Astrocyte (in vitro differentiated cells and primary cell): ENCODE measurements at regions not wholly inside any gene's neighbourhood (a gene's known extent, or its start where the extent isn't known, plus 50 kb on each side); places are given as distances from the start of the nearest gene placed in this dataset.
A peak's percentile ranks its signal among the peaks of the same experiment; 100 is the strongest.

Experiments used
- DNase-seq: peaks from one replicate; pipeline ENCODE4 v3.0.0-alpha.2; 2010; ENCODE audit warnings: low read depth
- FAIRE-seq: peaks from 2 replicates; lab custom pipeline; 2011; peaks lifted over from hg19 to GRCh38; lab: Jason Lieb, UNC
- H2AFZ ChIP-seq: 2 replicates; pipeline ENCODE4 v1.6.0; 2012; ENCODE audit warnings: low read depth, low read length, inconsistent platforms
- H3K27ac ChIP-seq: 2 replicates; pipeline ENCODE4 v1.5.1; 2011; ENCODE audit warnings: low read depth, low read length, inconsistent platforms
- H3K27me3 ChIP-seq: 2 replicates; pipeline ENCODE4 v1.6.0; 2011; ENCODE audit warnings: low read length, inconsistent platforms; ENCODE audit not compliant: insufficient read depth
- H3K36me3 ChIP-seq: 2 replicates; pipeline ENCODE4 v1.5.1; 2011; ENCODE audit warnings: low read length, inconsistent platforms; ENCODE audit not compliant: insufficient read depth
- H3K4me1 ChIP-seq: 2 replicates; pipeline ENCODE4 v1.5.1; 2011; ENCODE audit warnings: low read length, inconsistent platforms; ENCODE audit not compliant: insufficient read depth
- H3K4me2 ChIP-seq: 2 replicates; pipeline ENCODE4 v1.6.0; 2012; ENCODE audit warnings: low read length, inconsistent platforms
- H3K4me3 ChIP-seq: 2 replicates; pipeline ENCODE4 v1.5.1; 2011; ENCODE audit warnings: low read depth, mild to moderate bottlenecking, low read length, inconsistent platforms; ENCODE audit not compliant: insufficient read depth
- H3K79me2 ChIP-seq: 2 replicates; pipeline ENCODE4 v1.6.0; 2012; ENCODE audit warnings: mild to moderate bottlenecking, low read length, inconsistent platforms; ENCODE audit not compliant: insufficient read depth
- H3K9ac ChIP-seq: 2 replicates; pipeline ENCODE4 v1.6.0; 2012; ENCODE audit warnings: mild to moderate bottlenecking, low read length, inconsistent platforms
- H3K9me3 ChIP-seq: 2 replicates; pipeline ENCODE4 v1.5.1; 2012; ENCODE audit warnings: low read depth, mild to moderate bottlenecking, low read length, inconsistent platforms; ENCODE audit not compliant: insufficient read depth
- H4K20me1 ChIP-seq: 2 replicates; pipeline ENCODE4 v1.6.0; 2012; ENCODE audit warnings: low read length, inconsistent platforms; ENCODE audit not compliant: insufficient read depth
- H3K27ac Mint-ChIP-seq: one replicate; pipeline ENCODE4 v1.8.0; 2021; ENCODE audit warnings: mild to moderate bottlenecking, mixed read lengths; ENCODE audit not compliant: unreplicated experiment
- H3K27me3 Mint-ChIP-seq: one replicate; pipeline ENCODE4 v1.8.0; 2021; ENCODE audit warnings: low read depth, mixed read lengths; ENCODE audit not compliant: unreplicated experiment
- H3K36me3 Mint-ChIP-seq: one replicate; pipeline ENCODE4 v1.8.0; 2021; ENCODE audit warnings: low read depth, mixed read lengths; ENCODE audit not compliant: unreplicated experiment
- H3K4me1 Mint-ChIP-seq: one replicate; pipeline ENCODE4 v1.8.0; 2021; ENCODE audit warnings: low read depth, mixed read lengths; ENCODE audit not compliant: unreplicated experiment
- H3K4me3 Mint-ChIP-seq: one replicate; pipeline ENCODE4 v1.8.0; 2021; ENCODE audit warnings: mild to moderate bottlenecking, moderate library complexity, mixed read lengths; ENCODE audit not compliant: unreplicated experiment
- H3K9me3 Mint-ChIP-seq: one replicate; pipeline ENCODE4 v1.8.0; 2021; ENCODE audit warnings: mild to moderate bottlenecking, mixed read lengths; ENCODE audit not compliant: unreplicated experiment
- EZH2 ChIP-seq: IDR thresholded peaks from 2 replicates; pipeline ENCODE4 v1.6.1; 2012; ENCODE audit warnings: mild to moderate bottlenecking, low read length, inconsistent platforms; ENCODE audit not compliant: insufficient read depth
- TF ChIP-seq, protein P1 (sequence below): IDR thresholded peaks from 2 replicates; pipeline ENCODE4 v1.5.1; 2011; ENCODE audit warnings: low read depth, mild to moderate bottlenecking, inconsistent platforms, low read length, moderate library complexity; ENCODE audit not compliant: insufficient read depth

DNA sequence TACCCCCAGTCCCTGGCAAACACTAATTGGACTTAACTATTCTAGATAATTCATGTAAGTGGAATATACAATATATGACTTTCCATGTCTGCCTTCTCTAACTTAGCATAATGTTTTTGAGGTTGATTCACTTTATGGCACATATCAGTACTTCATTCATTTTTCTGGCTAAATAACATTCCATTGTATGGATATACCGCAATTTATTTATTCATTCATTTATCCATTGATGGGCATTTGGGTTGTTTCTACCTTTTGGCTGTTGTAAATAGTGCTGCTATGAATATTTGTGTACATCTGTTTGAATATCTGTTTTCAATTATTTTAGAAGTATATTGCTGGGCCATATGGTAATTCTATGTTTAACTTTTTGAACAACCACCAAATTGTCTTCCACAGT lies 616.3 kb downstream of the UTRN start:
- Histone ChIP-seq H3K4me3 (no peak overlapping the region), H3K27me3 (no peaks in the 10 kb centered on the region), H3K9me3 (no peaks in the 10 kb centered on the region), H2AFZ (no peak overlapping the region), H3K4me2 (no peak overlapping the region), H3K27ac (no peak overlapping the region), H3K9ac (no peak overlapping the region), H3K79me2 (no peaks in the 10 kb centered on the region), H3K4me1 (peaks cover 19% of the 10 kb centered on the region), H4K20me1 (no peaks in the 10 kb centered on the region), H3K36me3 (no peaks in the 10 kb centered on the region)
- Mint-ChIP-seq H3K27me3 (no peaks in the 10 kb centered on the region), H3K4me1 (peaks cover 14% of the 10 kb centered on the region), H3K4me3 (no peak overlapping the region), H3K36me3 (no peaks in the 10 kb centered on the region), H3K27ac (no peak overlapping the region), H3K9me3 (no peaks in the 10 kb centered on the region)
- no peak for DNase-seq
- peak; percentile 67 for FAIRE-seq
- TF ChIP-seq EZH2, result no peak
- TF ChIP-seq, protein P1, sequence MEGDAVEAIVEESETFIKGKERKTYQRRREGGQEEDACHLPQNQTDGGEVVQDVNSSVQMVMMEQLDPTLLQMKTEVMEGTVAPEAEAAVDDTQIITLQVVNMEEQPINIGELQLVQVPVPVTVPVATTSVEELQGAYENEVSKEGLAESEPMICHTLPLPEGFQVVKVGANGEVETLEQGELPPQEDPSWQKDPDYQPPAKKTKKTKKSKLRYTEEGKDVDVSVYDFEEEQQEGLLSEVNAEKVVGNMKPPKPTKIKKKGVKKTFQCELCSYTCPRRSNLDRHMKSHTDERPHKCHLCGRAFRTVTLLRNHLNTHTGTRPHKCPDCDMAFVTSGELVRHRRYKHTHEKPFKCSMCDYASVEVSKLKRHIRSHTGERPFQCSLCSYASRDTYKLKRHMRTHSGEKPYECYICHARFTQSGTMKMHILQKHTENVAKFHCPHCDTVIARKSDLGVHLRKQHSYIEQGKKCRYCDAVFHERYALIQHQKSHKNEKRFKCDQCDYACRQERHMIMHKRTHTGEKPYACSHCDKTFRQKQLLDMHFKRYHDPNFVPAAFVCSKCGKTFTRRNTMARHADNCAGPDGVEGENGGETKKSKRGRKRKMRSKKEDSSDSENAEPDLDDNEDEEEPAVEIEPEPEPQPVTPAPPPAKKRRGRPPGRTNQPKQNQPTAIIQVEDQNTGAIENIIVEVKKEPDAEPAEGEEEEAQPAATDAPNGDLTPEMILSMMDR, result no peak

DNA sequence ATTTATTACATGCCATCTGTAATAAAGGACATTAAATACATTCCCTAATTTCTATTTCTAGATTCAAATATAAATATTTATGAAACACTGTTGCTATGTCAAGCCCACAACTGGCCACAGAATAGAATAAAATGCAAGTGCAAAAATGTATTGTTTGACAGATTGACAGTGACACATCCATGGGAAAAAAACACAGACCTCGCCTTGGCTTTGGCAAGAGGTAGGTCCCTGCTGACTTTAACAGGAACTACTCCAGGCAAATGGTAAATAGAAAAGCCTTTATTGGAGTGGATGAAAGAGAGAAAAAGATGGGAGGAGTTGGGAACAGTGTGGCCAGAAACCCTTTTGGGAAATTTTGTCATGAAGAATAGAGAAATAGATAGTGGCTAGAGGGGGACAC lies 622.9 kb downstream of the UTRN start:
- TF ChIP-seq, protein P1, result no peak
- no peak for TF ChIP-seq EZH2
- H4K20me1 ChIP-seq, result no peaks in the 10 kb centered on the region
- DNase-seq (no peak), FAIRE-seq (no peak)
- Mint-ChIP-seq H3K27me3 (no peaks in the 10 kb centered on the region), H3K9me3 (no peaks in the 10 kb centered on the region), H3K4me3 (no peak overlapping the region), H3K27ac (no peak overlapping the region), H3K4me1 (peaks cover 6% of the 10 kb centered on the region), H3K36me3 (no peaks in the 10 kb centered on the region)
- no peak overlapping the region for H3K4me3 ChIP-seq
- H3K4me1 ChIP-seq, result no peaks in the 10 kb centered on the region
- no peak overlapping the region for H3K4me2 ChIP-seq
- H3K36me3 ChIP-seq, result no peaks in the 10 kb centered on the region
- no peaks in the 10 kb centered on the region for H3K27me3 ChIP-seq
- no peaks in the 10 kb centered on the region for H3K79me2 ChIP-seq
- no peak overlapping the region for H3K9ac ChIP-seq
- no peak overlapping the region for H3K27ac ChIP-seq
- no peak overlapping the region for H2AFZ ChIP-seq
- no peaks in the 10 kb centered on the region for H3K9me3 ChIP-seq

DNA sequence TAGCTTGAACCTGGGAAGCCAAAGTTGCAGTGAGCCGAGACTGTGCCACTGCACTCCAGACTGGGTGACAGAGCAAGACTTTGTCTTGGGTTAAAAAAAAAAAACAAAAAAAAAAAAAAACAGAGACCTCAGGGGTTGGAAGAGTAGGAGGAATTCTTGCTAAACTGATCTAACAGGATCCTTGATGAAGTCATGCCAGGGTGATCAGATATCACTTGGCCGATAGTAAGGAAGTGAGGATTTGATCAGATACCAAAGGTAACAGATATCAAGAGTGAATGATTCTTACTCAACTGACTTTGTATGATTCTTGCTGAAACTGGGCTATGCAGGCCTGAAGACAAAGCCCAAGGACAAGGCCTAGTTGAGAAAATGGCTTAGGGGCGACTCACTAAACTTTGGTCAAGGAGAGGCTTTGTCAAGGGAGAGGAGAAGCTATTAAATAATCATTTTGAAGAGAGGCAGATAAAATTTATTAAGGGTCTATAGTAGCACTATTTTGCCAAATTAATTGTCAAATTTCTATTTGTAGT lies 624.7 kb downstream of the UTRN start:
- DNase-seq (peak; percentile 34), FAIRE-seq (no peak)
- peaks cover 9% of the 10 kb centered on the region for H3K4me1 Mint-ChIP-seq

More for the DNA sequence above, 624.7 kb downstream of the UTRN start:
- H3K36me3 ChIP-seq, result no peaks in the 10 kb centered on the region
- no peaks in the 10 kb centered on the region for H3K79me2 ChIP-seq
- TF ChIP-seq, protein P1, result no peak
- no peak for TF ChIP-seq EZH2
- H3K4me2 ChIP-seq, result no peak overlapping the region
- no peaks in the 10 kb centered on the region for H3K36me3 Mint-ChIP-seq
- H3K9me3 ChIP-seq, result no peaks in the 10 kb centered on the region
- no peaks in the 10 kb centered on the region for H3K27me3 Mint-ChIP-seq
- H4K20me1 ChIP-seq, result no peaks in the 10 kb centered on the region
- H3K4me1 ChIP-seq, result no peaks in the 10 kb centered on the region
- H3K4me3 Mint-ChIP-seq, result no peak overlapping the region
- no peak overlapping the region for H3K27ac Mint-ChIP-seq
- H3K4me3 ChIP-seq, result no peak overlapping the region
- no peak overlapping the region for H2AFZ ChIP-seq
- no peaks in the 10 kb centered on the region for H3K27me3 ChIP-seq
- no peak overlapping the region for H3K9ac ChIP-seq
- H3K9me3 Mint-ChIP-seq, result no peaks in the 10 kb centered on the region
- H3K27ac ChIP-seq, result no peak overlapping the region
